ENCODE measurements at regions not wholly inside any gene's neighbourhood (a gene's known extent, or its start where the extent isn't known, plus 50 kb on each side); places are given as distances from the start of the nearest gene placed in this dataset.

- Mint-ChIP-seq H3K27ac (no peak overlapping the region), H3K9me3 (peaks cover 6% of the 10 kb centered on the region), H3K4me3 (no peak overlapping the region), H3K4me1 (ENCODE audit: low read depth) (no peaks in the 10 kb centered on the region), H3K27me3 (no peaks in the 10 kb centered on the region), H3K36me3 (ENCODE audit: low read depth) (no peaks in the 10 kb centered on the region)
- Histone ChIP-seq H3K27ac (ENCODE audit: low read depth in 1 of 2, low read length in 2 of 2) (no peak overlapping the region), H3K4me3 (ENCODE audit: low read length) (no peak overlapping the region), H3K27me3 (ENCODE audit: control insufficient read depth in 1 of 2, insufficient read depth in 2 of 2, low read length in 2 of 2) (no peaks in the 10 kb centered on the region), H3K36me3 (ENCODE audit: insufficient read depth, low read length) (no peaks in the 10 kb centered on the region), H3K9me3 (ENCODE audit: control insufficient read depth in 1 of 2, insufficient read depth in 1 of 2, low read length in 2 of 2) (peaks cover 0 to 3% of the 10 kb centered on the region in 2 experiments), H3K4me1 (ENCODE audit: insufficient read depth, low read length) (no peaks in the 10 kb centered on the region)
- ChIA-PET POLR2A (no interaction called here), CTCF (no interaction called here)
- DNase-seq (no peak), ATAC-seq (ENCODE audit: poor library complexity) (no peak)
- intact Hi-C loops (cut with DNase I, micrococcal nuclease), result no loop called here
- TF ChIP-seq, protein P1, sequence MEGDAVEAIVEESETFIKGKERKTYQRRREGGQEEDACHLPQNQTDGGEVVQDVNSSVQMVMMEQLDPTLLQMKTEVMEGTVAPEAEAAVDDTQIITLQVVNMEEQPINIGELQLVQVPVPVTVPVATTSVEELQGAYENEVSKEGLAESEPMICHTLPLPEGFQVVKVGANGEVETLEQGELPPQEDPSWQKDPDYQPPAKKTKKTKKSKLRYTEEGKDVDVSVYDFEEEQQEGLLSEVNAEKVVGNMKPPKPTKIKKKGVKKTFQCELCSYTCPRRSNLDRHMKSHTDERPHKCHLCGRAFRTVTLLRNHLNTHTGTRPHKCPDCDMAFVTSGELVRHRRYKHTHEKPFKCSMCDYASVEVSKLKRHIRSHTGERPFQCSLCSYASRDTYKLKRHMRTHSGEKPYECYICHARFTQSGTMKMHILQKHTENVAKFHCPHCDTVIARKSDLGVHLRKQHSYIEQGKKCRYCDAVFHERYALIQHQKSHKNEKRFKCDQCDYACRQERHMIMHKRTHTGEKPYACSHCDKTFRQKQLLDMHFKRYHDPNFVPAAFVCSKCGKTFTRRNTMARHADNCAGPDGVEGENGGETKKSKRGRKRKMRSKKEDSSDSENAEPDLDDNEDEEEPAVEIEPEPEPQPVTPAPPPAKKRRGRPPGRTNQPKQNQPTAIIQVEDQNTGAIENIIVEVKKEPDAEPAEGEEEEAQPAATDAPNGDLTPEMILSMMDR (IDR thresholded peaks at IDR 0.05), result no peak
Measured at GRCh38 chr12:87185367-87185766, 843.8 kb downstream of the C12orf50 start.

DNA sequence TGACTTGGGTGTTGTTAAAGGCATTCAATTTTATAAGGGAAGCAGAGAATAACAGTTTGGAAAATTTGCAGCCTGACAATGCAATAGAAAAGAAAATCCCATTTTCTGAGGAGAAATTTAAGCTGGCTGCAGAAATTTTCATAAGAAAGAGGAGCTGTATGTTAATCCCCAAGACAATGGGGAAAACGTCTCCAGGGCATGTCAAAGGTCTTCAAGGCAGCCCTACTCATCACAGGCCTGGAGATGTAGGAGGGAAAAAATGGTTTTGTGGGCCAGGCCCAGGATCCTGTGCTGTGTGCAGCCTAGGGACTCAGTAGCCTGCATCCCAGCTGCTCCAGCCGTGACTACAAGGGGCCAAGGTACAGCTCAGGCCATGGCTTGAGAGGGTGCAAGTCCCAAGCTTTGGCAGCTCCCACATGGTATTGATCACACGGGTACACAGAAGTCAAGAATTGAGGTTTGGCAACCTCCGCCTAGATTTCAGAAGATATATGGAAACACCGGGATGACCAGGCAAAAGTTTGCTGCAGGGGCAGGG is 846.4 kb downstream of the C12orf50 start:
- ChIA-PET POLR2A (no interaction called here), CTCF (no interaction called here)
- no peaks in the 10 kb centered on the region for H3K9me3 ChIP-seq (ENCODE audit: control insufficient read depth in 1 of 2, insufficient read depth in 1 of 2, low read length in 2 of 2)
- Mint-ChIP-seq H3K4me1 (ENCODE audit: low read depth) (no peaks in the 10 kb centered on the region), H3K9me3 (peaks cover 9% of the 10 kb centered on the region), H3K27ac (no peak overlapping the region), H3K36me3 (ENCODE audit: low read depth) (no peaks in the 10 kb centered on the region), H3K27me3 (no peaks in the 10 kb centered on the region), H3K4me3 (no peak overlapping the region)
- H3K27ac ChIP-seq (ENCODE audit: low read depth in 1 of 2, low read length in 2 of 2), result no peak overlapping the region
- intact Hi-C loops (cut with DNase I, micrococcal nuclease), result no loop called here
- TF ChIP-seq, protein P1 (IDR thresholded peaks at IDR 0.05), result no peak
- DNase-seq (no peak), ATAC-seq (ENCODE audit: poor library complexity) (no peak)
- no peaks in the 10 kb centered on the region for H3K27me3 ChIP-seq (ENCODE audit: control insufficient read depth in 1 of 2, insufficient read depth in 2 of 2, low read length in 2 of 2)
- H3K4me3 ChIP-seq (ENCODE audit: low read length), result no peak overlapping the region
- H3K36me3 ChIP-seq (ENCODE audit: insufficient read depth, low read length), result no peaks in the 10 kb centered on the region
- no peaks in the 10 kb centered on the region for H3K4me1 ChIP-seq (ENCODE audit: insufficient read depth, low read length)

GRCh38 chr12:87171356-87171755 is 857.8 kb downstream of the C12orf50 start:
- no peak overlapping the region for H3K4me3 Mint-ChIP-seq
- H3K27me3 Mint-ChIP-seq, result no peaks in the 10 kb centered on the region
- no peaks in the 10 kb centered on the region for H3K4me1 Mint-ChIP-seq (ENCODE audit: low read depth)
- CTCF ChIA-PET, result no interaction called here
- Histone ChIP-seq H3K27ac (ENCODE audit: low read depth in 1 of 2, low read length in 2 of 2) (no peak overlapping the region), H3K36me3 (ENCODE audit: insufficient read depth, low read length) (no peaks in the 10 kb centered on the region), H3K4me1 (ENCODE audit: insufficient read depth, low read length) (no peaks in the 10 kb centered on the region), H3K4me3 (ENCODE audit: low read length) (no peak overlapping the region), H3K9me3 (ENCODE audit: control insufficient read depth in 1 of 2, insufficient read depth in 1 of 2, low read length in 2 of 2) (peaks cover 0 to 10% of the 10 kb centered on the region in 2 experiments), H3K27me3 (ENCODE audit: control insufficient read depth in 1 of 2, insufficient read depth in 2 of 2, low read length in 2 of 2) (no peaks in the 10 kb centered on the region)
- no peaks in the 10 kb centered on the region for H3K36me3 Mint-ChIP-seq (ENCODE audit: low read depth)
- POLR2A ChIA-PET, result no interaction called here
- ATAC-seq (ENCODE audit: poor library complexity), result no peak
- H3K9me3 Mint-ChIP-seq, result peaks cover 16% of the 10 kb centered on the region
- no peak overlapping the region for H3K27ac Mint-ChIP-seq
- TF ChIP-seq, protein P1 (IDR thresholded peaks at IDR 0.05), result no peak
- DNase-seq, result no peak
- intact Hi-C loops (cut with DNase I, micrococcal nuclease), result no loop called here

Measured in CD4-positive, alpha-beta T cell (primary cell).